Skin of body (tissue), 1 donor: ENCODE measurements at regions not wholly inside any gene's neighbourhood (a gene's known extent, or its start where the extent isn't known, plus 50 kb on each side); places are given as distances from the start of the nearest gene placed in this dataset.

Experiments used
- DNase-seq: peaks from one replicate; lab custom pipeline; 2025; lab: John Stamatoyannopoulos, UW

GRCh38 chr7:34269084-34269483 is 363.7 kb downstream of the BMPER start:
- no peak for DNase-seq

DNA sequence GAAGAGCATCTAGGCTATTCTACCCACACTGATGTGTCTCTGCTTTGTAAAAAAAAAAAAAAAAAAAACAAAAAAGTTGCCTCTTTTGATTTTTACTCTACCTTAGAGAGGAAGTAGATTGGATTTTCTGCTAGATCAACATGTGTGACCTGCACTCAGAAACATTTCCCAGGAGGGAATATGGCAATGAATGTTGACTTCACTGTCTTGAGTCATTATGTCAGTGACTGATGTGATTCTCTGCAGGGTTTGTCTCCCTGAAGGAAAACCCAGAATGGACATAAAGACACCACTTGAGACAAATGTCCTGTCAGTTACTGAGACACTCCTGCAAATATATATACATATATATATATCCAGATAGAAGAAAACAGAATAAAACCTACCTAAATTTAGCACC is 370.3 kb downstream of the BMPER start:
- no peak for DNase-seq

DNA sequence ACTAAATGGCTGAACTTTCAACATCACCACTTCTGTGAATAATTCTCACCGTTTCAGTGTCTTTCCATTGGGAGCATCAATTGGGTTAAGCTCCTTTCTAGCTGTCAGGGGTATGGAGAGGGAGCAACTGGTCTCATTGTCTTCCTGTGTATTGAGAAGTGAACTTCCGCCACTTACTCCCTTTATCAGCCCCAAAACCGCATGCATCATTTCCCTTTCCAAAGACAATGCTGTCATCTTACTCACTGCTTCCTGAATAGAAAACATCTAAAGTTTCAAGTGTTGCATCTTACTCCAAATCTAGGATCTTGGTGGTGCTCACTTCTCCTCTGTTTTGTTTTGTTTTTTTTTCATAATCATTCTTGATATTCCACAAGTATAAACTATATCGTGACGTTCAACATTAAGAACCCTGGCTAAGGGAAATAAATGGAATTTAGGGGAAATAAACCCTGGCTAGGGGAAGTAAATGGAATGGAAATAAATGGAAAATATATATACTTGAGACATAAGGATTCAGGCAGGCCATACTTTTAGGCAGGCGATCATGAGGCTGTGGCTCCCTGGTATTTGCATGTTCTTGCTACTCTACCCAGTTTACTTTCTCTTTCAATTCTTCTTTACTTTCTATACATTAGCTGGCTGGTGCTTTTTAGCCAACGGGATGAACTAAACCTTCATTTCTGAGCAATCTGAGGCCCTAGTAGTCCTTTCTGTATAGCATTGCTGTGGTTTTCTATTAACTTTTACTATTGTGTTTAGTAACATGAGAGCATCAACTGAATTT is 371.9 kb downstream of the BMPER start:
- no peak for DNase-seq

DNA sequence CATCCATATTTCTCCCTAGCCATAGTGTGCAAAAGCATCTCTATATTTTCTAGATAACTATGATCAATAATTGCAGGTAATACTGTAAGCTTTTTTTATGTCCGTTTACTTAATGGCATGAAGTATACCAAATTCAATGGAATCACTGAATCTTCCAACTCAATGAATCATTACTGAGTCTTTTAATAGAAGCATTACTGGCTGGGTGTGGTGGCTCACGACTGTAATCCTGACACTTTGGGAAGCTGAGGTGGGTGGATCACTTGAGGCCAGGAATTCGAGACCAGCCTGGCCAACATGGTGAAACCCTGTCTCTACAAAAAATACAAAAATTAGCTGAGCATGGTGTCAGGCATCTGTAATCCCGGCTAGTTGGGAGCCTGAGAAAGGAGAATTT is 372.5 kb downstream of the BMPER start:
- no peak for DNase-seq

DNA sequence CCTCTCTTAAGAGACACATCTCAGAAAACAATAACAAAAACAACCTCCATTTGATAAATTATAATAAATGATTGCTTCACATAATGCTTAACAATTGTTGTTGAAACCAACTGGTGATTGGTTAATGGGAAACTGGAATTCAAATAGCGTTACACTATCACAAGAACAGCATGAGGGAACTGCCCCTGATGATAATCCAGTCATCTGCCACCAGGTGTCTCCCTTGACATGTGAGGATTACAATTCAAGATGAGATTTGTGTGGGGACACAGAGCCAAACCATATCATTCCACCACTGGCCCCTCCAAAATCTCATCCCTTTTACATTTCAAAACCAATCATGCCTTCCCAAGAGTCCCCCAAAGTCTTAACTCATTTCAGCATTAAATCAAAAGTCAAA is 375.9 kb downstream of the BMPER start:
- no peak for DNase-seq

- no peak for DNase-seq
Measured at GRCh38 chr7:34282271-34282670, 375.7 kb upstream of the NPSR1 start.

DNA sequence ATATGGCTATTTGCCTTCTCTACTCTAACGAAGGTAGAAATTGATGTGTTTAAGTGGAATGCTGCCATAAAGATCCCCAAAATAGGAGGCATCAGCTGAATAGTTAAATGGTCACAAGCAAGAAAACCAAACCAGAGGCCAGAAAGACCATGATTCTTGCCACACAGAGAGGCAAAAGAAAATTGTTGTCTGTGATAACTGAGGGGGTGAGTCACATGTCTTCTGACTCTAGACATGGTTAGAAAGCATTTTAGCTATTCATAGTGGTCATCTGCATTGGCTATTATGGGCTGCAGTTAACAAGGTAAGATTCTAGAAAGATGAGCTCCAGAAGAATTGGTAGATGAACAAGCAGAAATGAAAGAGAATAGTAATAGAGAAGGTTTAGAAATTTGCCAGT is 361.4 kb upstream of the NPSR1 start:
- DNase-seq, result no peak

DNA sequence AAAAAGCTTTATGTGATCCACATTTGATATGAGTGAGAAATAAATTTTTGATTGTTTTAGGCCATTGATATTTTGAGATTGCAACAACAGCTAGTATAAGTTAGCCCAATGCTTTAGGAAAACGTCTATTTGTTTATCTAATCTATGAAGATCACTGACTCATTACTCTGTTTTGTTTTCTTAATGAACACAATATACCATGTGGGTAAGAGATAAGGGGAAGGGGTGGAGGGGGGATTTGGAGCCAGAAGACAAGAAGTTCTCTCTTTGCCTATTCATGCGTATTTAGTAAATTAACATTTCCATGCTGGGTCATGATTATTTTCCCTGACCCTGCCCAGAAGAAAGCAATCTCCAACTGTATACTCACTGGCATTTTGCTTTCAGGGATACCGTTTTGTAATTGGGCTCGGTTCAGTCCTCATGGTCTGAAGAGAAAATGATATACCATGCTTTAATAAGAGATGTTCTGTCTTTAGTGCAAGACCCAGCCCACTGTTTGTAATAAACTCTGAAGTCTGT is 359.5 kb upstream of the NPSR1 start:
- DNase-seq, result no peak

DNA sequence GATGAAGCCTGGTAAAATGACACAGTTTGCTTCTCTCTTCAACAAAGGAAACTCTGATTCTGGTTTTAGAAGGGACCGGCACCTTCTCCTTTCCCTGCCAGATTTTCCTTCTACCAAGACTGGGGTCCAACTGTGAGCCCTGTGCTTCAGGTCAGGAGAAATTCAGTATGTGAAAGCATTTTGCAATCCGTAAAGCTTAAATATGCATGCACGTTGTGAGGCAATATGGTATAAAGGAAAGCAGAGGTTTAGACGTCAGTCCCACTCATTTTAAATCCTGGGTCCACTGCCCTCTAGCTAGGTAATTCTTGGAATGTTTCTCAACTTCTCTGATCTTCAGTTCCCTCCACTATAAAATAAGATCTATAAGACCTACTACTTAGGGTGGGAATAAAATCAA is 359.0 kb upstream of the NPSR1 start:
- DNase-seq, result no peak

- no peak for DNase-seq
Measured at GRCh38 chr7:34307540-34307939, 350.5 kb upstream of the NPSR1 start.

DNA sequence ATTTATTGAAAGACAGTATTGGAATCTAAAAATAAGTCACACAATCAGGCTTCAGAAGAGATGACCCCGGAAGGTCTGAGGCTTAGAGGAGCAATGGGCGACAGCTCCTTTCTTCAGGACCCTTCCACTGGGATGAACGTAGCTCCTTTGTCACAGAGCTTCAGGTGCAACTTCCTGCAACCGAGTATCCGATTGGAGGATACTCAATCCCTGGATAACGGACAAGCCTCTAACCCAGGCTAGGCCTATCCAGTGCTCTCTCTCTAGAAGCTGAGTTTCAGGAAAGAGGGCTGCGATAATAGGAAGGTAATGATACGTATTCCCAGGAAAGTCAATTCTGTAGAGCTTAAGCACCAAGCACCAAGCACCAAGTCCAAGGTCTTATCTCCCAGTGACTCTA is 349.4 kb upstream of the NPSR1 start:
- DNase-seq, result no peak

DNA sequence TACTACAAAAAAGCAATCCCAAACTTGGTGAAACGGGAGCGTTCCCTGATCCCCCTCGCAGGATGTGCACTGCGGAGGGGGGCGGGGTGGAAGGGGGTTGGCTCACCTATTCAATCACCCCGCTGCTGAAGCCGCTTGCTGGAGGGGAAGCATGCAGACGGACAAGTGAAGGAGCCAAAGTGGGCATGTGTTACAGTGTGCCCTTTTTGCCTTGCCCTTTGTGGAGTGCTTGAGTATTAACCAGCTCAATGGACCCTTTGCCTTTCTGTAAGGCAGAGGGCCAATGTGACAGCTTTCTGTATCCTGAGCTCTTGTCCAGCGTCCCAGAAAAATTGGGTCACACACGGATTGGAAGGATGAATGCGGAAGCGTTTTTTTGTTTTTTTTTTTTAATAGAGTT is 348.9 kb upstream of the NPSR1 start:
- no peak for DNase-seq

DNA sequence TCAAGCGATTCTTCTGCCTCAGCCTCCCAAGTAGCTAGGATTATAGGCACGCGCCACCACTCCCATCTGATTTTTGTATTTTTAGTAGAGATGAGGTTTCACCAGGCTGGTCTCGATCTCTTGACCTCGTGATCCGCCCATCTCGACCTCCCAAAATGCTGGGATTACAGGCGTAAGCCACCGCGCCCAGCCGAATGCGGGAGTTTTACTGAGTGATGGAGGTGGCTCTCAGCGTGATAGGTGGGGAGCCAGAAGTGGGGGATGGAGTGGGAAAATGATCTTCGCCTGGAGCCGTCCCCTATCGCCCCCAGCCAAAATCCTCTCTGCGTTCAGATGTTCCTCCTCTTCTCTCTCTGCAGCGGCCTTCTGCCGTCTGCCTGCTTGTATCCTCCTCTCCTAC is 348.4 kb upstream of the NPSR1 start:
- DNase-seq, result no peak

DNA sequence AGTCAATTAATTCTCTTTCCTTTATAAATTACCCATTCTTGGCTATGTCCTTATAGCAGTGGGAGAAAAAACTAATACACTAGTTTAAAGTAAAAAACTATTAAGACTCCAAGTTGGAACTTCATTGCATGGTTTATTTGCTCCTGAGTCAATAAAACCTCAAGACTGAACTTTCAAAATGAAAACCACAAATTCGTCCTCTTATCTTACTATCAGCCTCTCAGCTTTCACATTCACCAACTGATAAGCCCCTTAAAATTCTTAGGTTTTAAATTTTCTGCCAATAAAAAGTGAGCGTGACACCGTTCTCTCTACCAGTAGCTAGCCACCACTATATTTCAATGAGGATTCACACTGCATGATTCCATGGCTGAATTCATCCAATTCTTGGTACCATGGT is 346.4 kb upstream of the NPSR1 start:
- no peak for DNase-seq

DNA sequence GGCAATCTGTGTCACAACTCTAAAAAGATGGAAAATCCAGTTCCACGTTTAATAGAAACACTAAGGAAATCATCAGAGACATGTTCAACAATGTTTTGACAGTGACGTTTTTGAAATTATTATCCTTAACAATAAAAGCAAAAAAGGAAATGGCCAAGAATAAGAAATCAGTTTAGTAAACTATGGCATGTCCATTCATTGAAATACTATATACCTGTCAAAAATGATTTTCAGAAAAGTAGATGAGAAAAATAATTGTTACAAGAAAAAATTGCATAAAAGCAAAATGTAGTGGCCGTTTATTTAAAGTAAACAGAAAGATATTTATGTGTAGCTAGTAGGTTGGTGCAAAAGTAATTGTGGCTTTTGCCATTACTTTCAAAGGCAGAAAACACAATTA is 345.4 kb upstream of the NPSR1 start:
- no peak for DNase-seq

- DNase-seq, result no peak
Measured at GRCh38 chr7:34313289-34313688, 344.7 kb upstream of the NPSR1 start.

DNA sequence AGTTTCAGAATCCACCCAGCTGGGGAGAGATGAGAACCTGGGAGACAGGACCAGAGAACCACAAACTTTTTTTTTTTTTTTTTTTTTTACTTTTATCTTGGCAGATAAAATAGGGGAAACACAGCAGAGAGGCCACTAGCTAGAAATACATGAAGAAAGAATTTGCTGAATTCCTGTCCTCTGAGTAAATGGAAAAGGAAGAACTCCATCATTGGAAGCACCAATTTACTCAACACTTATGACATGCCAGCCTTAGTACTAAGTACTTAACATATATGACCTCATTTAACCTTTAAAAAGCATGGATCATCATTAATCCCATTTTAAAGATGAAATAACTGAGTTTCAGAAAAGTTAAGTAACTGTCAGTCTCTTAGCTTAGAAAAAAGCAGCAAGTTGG is 343.0 kb upstream of the NPSR1 start:
- DNase-seq, result no peak

- no peak for DNase-seq
Measured at GRCh38 chr7:34317039-34317438, 341.0 kb upstream of the NPSR1 start.

DNA sequence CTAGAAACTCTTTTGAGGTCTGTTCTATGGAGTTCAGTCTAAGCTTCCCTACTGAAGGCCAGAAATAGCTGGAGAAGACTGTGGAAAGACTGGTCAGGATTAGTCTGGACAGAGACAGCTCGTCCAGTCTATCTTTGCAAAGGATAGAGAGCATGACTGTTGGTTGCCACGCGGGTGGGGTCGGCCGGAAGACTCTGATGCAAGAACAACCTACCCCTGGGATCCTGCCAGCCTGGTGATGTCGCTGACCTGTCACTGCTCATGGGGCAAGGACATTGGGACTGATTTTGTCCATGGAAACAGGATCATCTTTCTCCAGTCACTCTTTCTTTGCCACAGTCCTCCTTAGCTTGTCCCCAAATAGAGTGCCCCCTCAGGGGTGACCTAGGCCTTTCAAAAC is 337.6 kb upstream of the NPSR1 start:
- DNase-seq, result no peak

GRCh38 chr7:34320926-34321661 is 336.9 kb upstream of the NPSR1 start:
- DNase-seq, result peak; percentile 62

- DNase-seq, result no peak
Measured at GRCh38 chr7:34322841-34323240, 335.2 kb upstream of the NPSR1 start.

DNA sequence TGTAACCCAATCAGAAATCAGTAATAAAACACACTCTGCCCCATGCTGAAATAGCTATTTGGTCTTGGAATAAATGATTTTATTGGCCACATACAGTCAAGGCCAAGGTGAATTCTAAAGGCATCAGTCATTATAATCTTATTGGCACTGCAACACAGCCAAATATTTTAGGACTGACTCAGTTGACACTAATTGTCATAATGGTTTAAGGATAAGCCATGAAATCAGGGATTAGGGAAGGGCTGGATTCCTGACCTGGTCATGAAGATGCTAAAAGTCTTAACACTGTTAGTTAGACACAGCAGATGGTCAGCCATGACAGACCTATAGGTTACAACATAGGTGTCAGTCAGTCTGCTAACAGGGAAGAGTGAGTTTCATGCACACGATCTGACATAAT is 330.3 kb upstream of the NPSR1 start:
- no peak for DNase-seq

GRCh38 chr7:34330308-34330707 is 327.7 kb upstream of the NPSR1 start:
- DNase-seq, result no peak
